ENCODE measurements at regions not wholly inside any gene's neighbourhood (a gene's known extent, or its start where the extent isn't known, plus 50 kb on each side); places are given as distances from the start of the nearest gene placed in this dataset.

DNA sequence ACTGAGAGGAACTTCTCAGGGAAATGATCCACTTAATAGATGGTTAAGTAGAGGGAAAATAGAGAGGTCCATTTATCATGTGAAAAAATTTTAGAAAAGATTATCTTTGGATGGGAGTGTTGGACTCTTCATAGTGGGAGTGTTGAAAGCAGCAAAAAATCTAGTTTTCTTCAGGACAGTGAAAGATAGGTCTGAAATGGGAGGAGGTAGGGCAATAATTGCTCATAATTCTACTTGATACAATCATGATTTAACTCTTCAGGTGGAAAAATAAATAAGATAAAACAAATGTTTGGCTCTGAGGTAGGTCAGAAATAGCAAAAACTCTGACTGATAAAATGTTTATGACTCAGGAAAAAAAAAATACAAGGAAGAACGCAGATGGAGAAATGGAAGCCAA lies 144.1 kb upstream of the DPH6 start:
- TF ChIP-seq EP300 (IDR thresholded peaks at IDR 0.05): no peak
- TF ChIP-seq, protein P1, sequence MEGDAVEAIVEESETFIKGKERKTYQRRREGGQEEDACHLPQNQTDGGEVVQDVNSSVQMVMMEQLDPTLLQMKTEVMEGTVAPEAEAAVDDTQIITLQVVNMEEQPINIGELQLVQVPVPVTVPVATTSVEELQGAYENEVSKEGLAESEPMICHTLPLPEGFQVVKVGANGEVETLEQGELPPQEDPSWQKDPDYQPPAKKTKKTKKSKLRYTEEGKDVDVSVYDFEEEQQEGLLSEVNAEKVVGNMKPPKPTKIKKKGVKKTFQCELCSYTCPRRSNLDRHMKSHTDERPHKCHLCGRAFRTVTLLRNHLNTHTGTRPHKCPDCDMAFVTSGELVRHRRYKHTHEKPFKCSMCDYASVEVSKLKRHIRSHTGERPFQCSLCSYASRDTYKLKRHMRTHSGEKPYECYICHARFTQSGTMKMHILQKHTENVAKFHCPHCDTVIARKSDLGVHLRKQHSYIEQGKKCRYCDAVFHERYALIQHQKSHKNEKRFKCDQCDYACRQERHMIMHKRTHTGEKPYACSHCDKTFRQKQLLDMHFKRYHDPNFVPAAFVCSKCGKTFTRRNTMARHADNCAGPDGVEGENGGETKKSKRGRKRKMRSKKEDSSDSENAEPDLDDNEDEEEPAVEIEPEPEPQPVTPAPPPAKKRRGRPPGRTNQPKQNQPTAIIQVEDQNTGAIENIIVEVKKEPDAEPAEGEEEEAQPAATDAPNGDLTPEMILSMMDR (IDR thresholded peaks at IDR 0.05): no peak
- no peak for TF ChIP-seq POLR2AphosphoS5 (IDR thresholded peaks at IDR 0.05)
- no peak for TF ChIP-seq POLR2A (IDR thresholded peaks at IDR 0.05)

Data from gastroesophageal sphincter (tissue), 3 donors.